ENCODE measurements at regions not wholly inside any gene's neighbourhood (a gene's known extent, or its start where the extent isn't known, plus 50 kb on each side); places are given as distances from the start of the nearest gene placed in this dataset.

DNA sequence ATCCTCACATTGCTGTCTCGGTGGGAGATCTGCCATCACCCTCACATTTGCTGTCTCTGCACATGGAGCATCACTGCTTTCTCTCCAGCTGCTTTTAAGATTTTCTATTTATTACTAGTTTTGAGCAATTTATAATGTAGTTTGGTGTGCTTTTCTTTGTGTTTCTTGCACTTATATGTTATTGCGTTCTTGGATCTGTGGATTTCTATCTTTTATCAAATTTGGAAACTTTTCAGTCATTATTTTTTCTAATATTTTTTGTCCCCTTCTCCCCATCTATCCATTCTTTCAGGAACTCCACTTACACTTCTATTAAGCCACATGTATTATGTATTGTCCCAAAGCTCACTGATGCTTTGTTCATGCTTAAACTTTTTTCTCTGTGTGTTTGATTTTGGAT is 108.9 kb downstream of the FOXL3 start:
- H3K9me3 ChIP-seq, result no peaks in the 10 kb centered on the region
- TF ChIP-seq POLR2A (IDR thresholded peaks at IDR 0.05) (no peak), CTCF (IDR thresholded peaks at IDR 0.05) (no peak)
- 96 to 100% methylated on average over 2 of the region's 2 CpGs for WGBS, 2 donors
- no peak for DNase-seq
- no peaks in the 10 kb centered on the region for H3K36me3 ChIP-seq
- H3K27me3 ChIP-seq, result no peaks in the 10 kb centered on the region
- H3K4me3 ChIP-seq (replicated peaks in 1 of 3), result no peak overlapping the region
- intact Hi-C loops (cut with DNase I), result loop anchor here (10.0 kb wide), 1 partner anchor 106 kb away; no protein-coding TSS in a partner anchor
- H3K4me1 ChIP-seq, result no peaks in the 10 kb centered on the region
- H3K27ac ChIP-seq, result no peak overlapping the region

DNA sequence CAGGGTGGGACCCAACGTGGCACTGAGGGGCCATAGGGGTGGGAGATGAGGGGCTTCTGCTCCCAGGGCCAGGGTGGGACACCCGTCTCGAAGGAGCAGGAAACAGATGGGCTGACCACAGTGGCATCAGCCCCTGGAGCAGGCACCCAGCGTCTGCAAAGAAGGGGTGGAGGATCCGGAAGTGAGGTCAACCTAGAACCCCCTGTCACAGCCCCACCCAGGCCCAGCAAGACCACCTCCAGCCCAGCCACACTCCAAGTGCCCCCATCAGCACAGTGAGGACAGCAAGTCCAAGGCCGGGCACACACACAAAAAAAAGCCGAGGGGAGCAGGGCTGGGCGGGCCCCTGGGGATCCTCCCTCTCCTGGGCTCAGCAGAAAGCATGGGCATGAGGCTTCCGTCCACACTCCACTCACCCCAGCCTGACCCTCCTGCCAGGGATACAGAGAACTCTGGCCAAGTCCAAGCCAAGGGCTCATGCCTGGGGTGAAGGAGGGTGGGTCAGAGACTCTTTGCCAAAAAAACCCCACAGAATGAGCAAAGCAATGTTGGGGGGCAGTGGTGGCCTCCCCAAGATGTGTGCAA is 111.0 kb downstream of the FOXL3 start:
- Histone ChIP-seq H3K9me3 (no peaks in the 10 kb centered on the region), H3K4me1 (no peaks in the 10 kb centered on the region), H3K27ac (no peak overlapping the region), H3K36me3 (no peaks in the 10 kb centered on the region), H3K27me3 (no peaks in the 10 kb centered on the region), H3K4me3 (replicated peaks in 1 of 3) (no peak overlapping the region)
- TF ChIP-seq CTCF (IDR thresholded peaks at IDR 0.05), result no peak
- no peak for TF ChIP-seq POLR2A (IDR thresholded peaks at IDR 0.05)
- intact Hi-C loops (cut with DNase I), result no loop called here
- no peak for DNase-seq
- WGBS, 2 donors, result 90 to 91% methylated on average over 6 to 7 of the region's 9 CpGs

GRCh38 chr7:401495-401894 is 111.5 kb downstream of the FOXL3 start:
- TF ChIP-seq POLR2A (IDR thresholded peaks at IDR 0.05) (no peak), CTCF (IDR thresholded peaks at IDR 0.05) (no peak)
- DNase-seq, result no peak
- no peaks in the 10 kb centered on the region for H3K4me1 ChIP-seq
- H3K9me3 ChIP-seq, result no peaks in the 10 kb centered on the region
- no peaks in the 10 kb centered on the region for H3K36me3 ChIP-seq
- no peaks in the 10 kb centered on the region for H3K27me3 ChIP-seq
- H3K4me3 ChIP-seq (replicated peaks in 1 of 3), result no peak overlapping the region
- intact Hi-C loops (cut with DNase I), result no loop called here
- no peak overlapping the region for H3K27ac ChIP-seq
- 90% methylated on average over 11 of the region's 11 CpGs for WGBS, 2 donors

GRCh38 chr7:404812-405488 is 114.7 kb downstream of the PDGFA start:
- intact Hi-C loops (cut with DNase I), result no loop called here
- DNase-seq, result no peak
- Histone ChIP-seq H3K9me3 (no peaks in the 10 kb centered on the region), H3K27ac (no peak overlapping the region), H3K27me3 (no peaks in the 10 kb centered on the region), H3K36me3 (no peaks in the 10 kb centered on the region), H3K4me1 (no peaks in the 10 kb centered on the region), H3K4me3 (replicated peaks in 1 of 3) (no peak overlapping the region)
- WGBS, 2 donors, result 75 to 77% methylated on average over 18 of the region's 18 CpGs
- TF ChIP-seq POLR2A (IDR thresholded peaks at IDR 0.05) (no peak), CTCF (IDR thresholded peaks at IDR 0.05) (no peak)

DNA sequence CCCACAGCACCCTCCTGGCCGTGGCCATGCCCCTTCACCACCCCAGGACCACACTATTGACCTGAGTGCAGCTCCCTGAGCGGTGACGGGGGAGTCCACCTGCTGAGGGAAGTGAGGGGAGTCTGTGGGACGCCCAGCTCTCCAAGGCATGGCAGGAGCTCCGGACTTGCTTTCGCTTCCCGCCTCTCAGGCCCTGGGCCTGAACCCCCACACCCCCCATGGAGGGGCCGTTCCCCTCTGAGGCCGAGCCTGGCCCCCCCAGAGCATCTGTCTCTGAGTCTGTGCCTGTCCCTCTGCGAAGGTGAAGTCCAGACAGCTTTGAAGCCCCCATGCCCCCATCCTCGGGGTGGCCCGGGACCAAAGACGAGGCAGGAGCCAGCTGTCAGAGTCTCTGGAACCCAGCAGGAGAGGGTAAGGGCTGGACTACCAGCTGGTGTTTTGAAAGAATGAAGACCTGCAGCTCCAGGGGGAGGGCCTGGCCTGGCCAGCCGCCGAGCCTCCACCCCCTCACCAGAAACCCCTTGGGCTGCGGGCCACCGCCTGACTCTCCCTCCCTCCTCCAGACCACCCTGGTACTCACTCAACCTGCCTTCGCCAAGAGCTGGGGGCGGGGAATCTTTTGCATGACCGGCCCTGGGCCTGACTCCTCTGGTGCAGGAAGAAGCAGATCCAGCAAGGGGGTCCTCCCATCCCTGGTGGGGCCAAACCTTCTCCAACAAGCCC is 114.0 kb downstream of the PDGFA start:
- TF ChIP-seq POLR2A (IDR thresholded peaks at IDR 0.05) (no peak), CTCF (IDR thresholded peaks at IDR 0.05) (no peak)
- H3K9me3 ChIP-seq, result no peaks in the 10 kb centered on the region
- no peaks in the 10 kb centered on the region for H3K27me3 ChIP-seq
- DNase-seq, result no peak
- no peak overlapping the region for H3K27ac ChIP-seq
- no peaks in the 10 kb centered on the region for H3K4me1 ChIP-seq
- 40 to 79% methylated on average over 3 to 15 of the region's 20 CpGs for WGBS, 2 donors
- intact Hi-C loops (cut with DNase I), result no loop called here
- H3K4me3 ChIP-seq (replicated peaks in 1 of 3), result no peak overlapping the region
- H3K36me3 ChIP-seq, result no peaks in the 10 kb centered on the region

Data from thyroid gland (tissue), 4 donors.